HUES48 (cell line): ENCODE measurements at regions not wholly inside any gene's neighbourhood (a gene's known extent, or its start where the extent isn't known, plus 50 kb on each side); places are given as distances from the start of the nearest gene placed in this dataset.
"Not testable (repeated sequence)": the region's sequence is repeated elsewhere in the genome, so short reads cannot be mapped to it uniquely, and the experiment has no call there.

Experiments
- H3K27ac ChIP-seq: one replicate; pipeline ENCODE4 v1.7.0; 2013; ENCODE audit warnings: low read depth, low read length, inconsistent platforms
- H3K27me3 ChIP-seq: 2 replicates; pipeline ENCODE4 v1.6.1; 2013; ENCODE audit warnings: mild to moderate bottlenecking, low read length; ENCODE audit not compliant: control insufficient read depth, insufficient read depth
- H3K36me3 ChIP-seq: 2 replicates; pipeline ENCODE4 v1.6.1; 2013; ENCODE audit warnings: low read length; ENCODE audit not compliant: control insufficient read depth, insufficient read depth
- H3K4me1 ChIP-seq: 2 replicates; pipeline ENCODE4 v1.6.1; 2013; ENCODE audit warnings: mild to moderate bottlenecking, low read length; ENCODE audit not compliant: control insufficient read depth, insufficient read depth
- H3K4me3 ChIP-seq: 2 replicates; pipeline ENCODE4 v1.5.1; 2013; ENCODE audit warnings: mild to moderate bottlenecking, low read depth, low read length
- H3K9ac ChIP-seq: 2 replicates; pipeline ENCODE4 v1.6.1; 2013; ENCODE audit warnings: mild to moderate bottlenecking, low read depth, low read length, moderate library complexity
- H3K9me3 ChIP-seq: 2 replicates; pipeline ENCODE4 v1.6.1; 2013; ENCODE audit warnings: low read length; ENCODE audit not compliant: control insufficient read depth, insufficient read depth

DNA sequence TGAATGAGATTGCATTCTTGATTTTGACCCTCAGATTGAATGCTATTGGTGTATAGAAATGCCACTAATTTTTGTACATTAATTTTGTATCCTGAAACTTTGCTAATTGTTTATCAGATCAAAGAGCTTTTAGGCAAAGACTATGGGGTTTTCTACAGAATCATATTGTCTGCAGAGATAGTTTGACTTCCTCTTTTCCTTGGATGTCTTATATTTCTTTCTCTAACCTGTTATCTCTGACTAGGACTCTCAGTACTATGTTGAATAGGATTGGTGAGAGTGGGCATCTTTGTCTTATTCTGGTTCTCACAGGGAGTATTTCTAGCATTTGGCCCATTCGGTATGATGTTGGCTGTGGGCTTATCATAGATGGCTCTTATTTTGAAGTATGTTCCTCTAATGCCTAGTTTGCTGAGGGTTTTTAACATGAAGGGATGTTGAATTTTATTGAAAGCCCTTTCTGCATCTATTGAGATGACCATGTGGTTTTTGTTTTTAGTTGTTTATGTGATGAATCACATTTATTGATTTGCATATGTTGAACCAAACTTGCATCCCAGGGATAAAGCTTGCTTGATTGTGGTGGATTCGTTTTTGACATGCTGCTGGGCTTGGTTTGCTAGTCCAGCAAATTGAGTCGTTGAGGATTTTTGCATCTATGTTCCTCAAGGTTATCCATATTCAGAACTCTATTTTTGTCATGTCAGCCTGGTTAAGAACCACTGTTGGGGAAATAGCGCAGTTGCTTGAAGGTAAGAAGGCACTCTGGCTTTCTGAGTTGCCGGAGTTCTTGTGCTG, 85.8 kb upstream of the NOTCH2NLA start:
- not testable (repeated sequence) for H3K27me3 ChIP-seq, H3K4me3 ChIP-seq, H3K9ac ChIP-seq, H3K9me3 ChIP-seq, H3K36me3 ChIP-seq, H3K27ac ChIP-seq, H3K4me1 ChIP-seq

DNA sequence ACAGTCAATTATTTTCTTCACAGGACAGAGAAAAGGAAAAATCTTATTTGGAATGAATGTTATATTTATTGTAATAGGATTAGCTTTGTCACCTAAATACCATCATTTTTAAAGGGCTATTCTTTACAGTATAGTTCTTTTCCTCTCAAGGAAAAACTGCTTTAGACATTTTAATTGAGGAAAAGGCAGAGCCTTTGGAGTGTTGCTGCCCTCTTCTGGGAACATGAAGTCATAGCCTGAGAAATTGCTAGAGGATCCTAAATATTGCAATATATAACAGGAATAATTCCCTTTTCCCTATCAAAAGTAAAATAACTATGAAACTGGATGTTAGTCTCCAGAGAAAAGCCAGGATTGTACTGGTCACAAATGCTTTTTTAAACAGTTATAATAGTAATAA, 81.8 kb upstream of the NOTCH2NLA start:
- not testable (repeated sequence) for H3K4me1 ChIP-seq, H3K36me3 ChIP-seq, H3K4me3 ChIP-seq, H3K9me3 ChIP-seq, H3K9ac ChIP-seq, H3K27me3 ChIP-seq, H3K27ac ChIP-seq

DNA sequence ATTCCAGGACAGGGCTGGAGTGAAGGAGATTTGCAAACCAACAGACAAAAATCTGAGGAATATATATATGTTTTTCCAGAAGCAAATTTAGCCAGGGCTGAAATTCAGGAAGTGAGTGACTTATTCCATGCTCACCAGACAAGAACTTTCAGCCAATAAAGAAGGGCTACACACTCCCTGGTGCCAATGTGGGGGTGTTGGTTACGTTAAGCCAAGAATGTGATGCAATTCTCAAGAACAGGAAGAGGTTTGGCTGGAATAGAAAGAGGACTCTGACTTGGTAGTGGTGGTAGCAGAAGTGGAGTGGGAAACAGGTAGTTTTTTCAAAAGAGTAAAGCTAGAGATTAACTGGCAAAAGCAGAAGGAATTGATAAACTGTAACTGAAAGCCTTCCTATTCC, 80.6 kb upstream of the NOTCH2NLA start:
- not testable (repeated sequence) for H3K4me1 ChIP-seq, H3K27me3 ChIP-seq, H3K4me3 ChIP-seq, H3K9ac ChIP-seq, H3K36me3 ChIP-seq, H3K9me3 ChIP-seq, H3K27ac ChIP-seq

DNA sequence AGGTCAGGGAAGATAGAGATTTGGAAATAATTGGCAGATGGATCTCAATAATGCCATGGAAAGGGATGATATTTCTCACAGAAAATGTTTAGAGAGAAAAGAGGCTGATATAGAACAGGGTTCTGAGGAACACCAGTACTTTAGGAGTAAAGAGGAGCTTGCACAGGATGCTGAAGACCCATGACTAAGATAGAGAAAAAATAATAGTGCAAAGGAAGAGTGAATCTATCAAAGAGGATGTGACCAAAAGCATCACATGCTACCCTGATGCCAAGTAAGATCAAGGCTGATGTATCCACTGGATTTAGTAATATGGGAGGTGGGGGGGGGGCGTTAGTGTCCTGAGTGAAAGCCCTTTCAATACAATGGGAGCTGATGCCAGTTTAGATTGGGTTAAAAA, 80.1 kb upstream of the NOTCH2NLA start:
- not testable (repeated sequence) for H3K27ac ChIP-seq

DNA sequence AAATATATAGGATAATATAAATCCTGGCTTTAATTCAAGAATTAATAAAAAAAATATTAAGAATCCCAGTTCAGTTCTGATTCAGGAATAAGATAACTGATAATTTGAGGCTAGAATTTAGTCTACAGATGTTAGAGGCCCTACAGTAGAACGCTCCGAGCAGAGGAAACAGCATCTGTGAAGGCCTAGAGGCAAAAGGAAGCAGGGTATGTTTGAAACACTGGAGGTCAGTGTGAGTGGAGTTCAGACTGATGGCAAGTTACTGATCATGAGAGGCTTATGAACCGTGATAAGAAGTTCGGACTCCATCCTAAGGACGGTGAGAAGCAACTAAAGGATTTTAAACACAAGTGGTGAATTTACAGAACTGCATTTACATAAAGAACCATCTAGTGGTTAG, 79.3 kb upstream of the NOTCH2NLA start:
- not testable (repeated sequence) for H3K4me1 ChIP-seq, H3K9ac ChIP-seq, H3K27me3 ChIP-seq, H3K9me3 ChIP-seq, H3K27ac ChIP-seq, H3K36me3 ChIP-seq, H3K4me3 ChIP-seq

More for the DNA sequence above, 80.1 kb upstream of the NOTCH2NLA start:
- not testable (repeated sequence) for H3K4me1 ChIP-seq, H3K9me3 ChIP-seq, H3K9ac ChIP-seq, H3K27me3 ChIP-seq, H3K4me3 ChIP-seq, H3K36me3 ChIP-seq

DNA sequence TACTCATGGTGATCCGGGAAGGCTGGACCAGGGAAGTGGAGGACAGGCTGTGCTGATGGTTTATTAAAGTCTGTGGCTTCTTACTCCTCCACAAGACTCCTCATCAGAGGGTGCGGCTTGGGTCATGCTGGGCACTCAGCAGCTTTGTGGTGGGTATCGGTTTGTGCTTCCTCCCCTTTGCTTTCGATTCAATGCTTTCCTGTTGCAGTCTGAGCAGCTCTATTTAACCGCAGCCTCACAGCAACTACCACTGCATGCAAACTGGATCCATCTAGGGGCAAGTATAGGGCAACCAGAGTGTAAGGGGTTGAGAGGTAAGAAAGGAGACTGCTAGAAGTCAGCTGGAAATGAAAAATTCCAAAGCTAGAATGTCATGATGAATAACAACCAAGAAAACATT, 78.8 kb upstream of the NOTCH2NLA start:
- not testable (repeated sequence) for H3K9me3 ChIP-seq, H3K27ac ChIP-seq, H3K9ac ChIP-seq, H3K4me1 ChIP-seq, H3K36me3 ChIP-seq, H3K27me3 ChIP-seq, H3K4me3 ChIP-seq

DNA sequence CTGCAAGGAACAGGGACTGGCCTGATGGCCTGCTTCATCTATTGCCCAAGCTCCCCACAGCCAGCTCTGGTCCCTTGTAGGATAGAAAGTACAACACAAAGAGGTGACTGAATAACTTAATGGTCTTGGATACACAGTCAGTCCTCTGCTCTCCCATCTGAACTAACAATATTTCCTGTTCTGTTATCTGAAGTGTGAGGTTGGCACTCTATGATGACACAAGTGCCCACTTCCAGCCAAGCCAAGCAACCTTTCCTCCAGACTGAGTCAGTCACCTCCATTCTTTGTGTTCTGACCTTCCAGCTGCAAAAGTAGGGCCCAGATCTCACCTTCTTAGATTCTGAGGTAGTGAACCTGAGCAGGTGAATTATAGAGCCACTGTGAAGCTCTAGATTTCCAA, 77.8 kb upstream of the NOTCH2NLA start:
- not testable (repeated sequence) for H3K4me1 ChIP-seq, H3K27me3 ChIP-seq, H3K9ac ChIP-seq, H3K36me3 ChIP-seq, H3K4me3 ChIP-seq, H3K9me3 ChIP-seq, H3K27ac ChIP-seq

DNA sequence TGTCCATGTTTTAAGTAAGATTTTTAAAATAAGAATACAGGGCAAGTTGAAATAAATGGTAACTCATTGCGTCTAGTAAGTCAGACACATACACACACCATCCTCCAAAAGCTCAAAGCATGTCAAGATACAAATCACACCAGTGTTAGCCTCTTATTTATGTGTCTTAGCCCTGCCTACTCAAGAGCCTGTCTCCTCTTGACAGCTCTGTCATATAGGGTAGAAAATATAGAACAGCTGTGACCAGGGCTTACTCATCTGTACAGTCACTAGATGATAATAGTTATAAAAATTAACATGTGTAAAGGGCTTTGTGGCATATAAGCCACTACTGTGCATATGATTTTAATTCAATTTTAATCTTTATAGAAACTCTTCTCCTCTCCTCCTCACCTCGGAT, 76.6 kb upstream of the NOTCH2NLA start:
- H3K4me1 ChIP-seq, H3K36me3 ChIP-seq, H3K9me3 ChIP-seq, H3K4me3 ChIP-seq, H3K9ac ChIP-seq, H3K27ac ChIP-seq, H3K27me3 ChIP-seq: not testable (repeated sequence)

DNA sequence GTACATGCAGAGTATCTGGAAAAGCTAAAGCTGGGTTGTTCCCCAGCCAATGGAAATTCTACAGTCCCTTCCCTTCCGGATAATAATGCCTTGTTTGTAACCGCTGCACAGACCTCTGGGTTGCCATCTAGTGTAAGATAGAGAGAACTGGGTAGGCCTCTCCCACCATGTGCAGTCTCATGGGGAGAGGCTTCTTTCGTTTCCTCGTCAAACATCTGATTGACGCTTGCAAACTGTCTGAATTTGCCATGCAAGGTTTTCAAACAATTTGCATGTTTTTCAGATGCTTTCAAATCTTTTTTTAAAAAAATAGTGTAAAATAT, 69.7 kb upstream of the NOTCH2NLA start:
- H3K36me3 ChIP-seq, H3K4me3 ChIP-seq, H3K9me3 ChIP-seq, H3K9ac ChIP-seq, H3K4me1 ChIP-seq, H3K27ac ChIP-seq, H3K27me3 ChIP-seq: not testable (repeated sequence)

DNA sequence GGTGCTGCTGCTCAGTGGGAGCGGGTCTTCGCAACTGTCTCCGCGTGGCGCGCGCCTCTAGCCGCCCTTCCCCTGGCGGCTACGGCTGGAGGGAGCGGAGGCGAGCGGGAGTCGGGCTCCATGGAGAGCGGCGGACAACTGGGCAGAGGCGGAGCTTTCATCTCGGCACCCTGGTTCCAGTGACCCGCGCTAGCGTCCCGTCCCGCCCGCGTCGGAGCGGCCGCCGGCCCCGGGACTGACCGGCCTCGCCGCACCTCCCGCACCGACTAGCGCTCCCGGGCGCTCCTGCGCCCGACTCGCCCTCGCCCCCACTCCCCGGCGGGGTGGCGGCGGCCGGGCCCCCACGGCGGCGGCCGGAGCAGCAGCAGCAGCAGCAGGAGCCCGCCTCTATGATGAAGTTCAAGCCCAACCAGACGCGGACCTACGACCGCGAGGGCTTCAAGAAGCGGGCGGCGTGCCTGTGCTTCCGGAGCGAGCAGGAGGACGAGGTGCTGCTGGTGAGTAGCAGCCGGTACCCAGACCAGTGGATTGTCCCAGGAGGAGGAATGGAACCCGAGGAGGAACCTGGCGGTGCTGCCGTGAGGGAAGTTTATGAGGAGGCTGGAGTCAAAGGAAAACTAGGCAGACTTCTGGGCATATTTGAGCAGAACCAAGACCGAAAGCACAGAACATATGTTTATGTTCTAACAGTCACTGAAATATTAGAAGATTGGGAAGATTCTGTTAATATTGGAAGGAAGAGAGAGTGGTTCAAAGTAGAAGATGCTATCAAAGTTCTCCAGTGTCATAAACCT, 69.2 kb upstream of the NOTCH2NLA start:
- not testable (repeated sequence) for H3K27me3 ChIP-seq, H3K27ac ChIP-seq, H3K36me3 ChIP-seq, H3K9me3 ChIP-seq, H3K4me3 ChIP-seq, H3K9ac ChIP-seq, H3K4me1 ChIP-seq

DNA sequence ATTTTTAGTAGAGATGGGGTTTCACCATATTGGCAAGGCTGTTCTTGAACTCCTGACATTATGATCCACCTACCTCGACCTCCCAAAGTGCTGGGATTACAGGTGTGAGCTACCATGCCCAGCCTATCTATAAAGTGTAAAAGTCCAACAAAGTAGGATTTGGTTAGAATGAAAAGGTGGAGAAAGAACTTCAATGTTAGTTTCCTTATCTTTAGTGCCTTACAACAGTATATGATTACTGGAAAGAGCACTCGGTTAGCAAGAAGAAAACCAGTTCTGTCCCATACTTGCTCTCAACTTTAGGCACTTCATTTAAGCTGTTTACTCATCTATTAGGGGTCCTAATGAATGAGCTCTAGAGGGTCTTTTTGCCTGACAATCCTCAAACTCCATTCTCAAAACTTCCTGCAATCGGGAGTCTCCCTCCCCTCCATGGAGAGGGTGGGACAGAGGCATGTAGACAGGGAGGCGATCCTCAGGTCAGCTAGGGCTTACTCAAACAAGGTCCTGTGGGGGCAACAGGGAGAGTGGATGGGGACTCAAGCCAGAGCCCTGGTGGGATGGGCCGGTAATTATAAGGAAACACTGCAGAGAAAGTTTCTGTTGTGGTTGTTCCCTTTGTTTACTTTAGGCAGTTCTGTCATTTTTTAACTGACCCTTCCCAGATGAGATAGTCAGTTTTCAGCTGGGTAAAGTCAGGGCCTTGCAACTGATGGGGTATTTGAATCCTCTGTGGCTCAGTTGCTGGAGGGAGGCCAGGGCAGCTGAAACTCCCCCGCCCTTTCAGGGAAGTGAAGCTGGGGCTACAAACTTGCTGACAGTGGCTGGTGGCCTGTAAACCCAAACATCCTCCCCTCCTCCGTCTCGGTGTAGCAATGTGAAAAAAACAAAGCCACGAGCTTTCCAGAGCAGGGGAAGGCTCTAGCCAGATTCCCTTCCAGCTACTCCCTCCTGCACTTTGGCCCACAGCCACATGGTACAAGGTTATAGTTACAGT, 64.4 kb upstream of the NOTCH2NLA start:
- not testable (repeated sequence) for H3K36me3 ChIP-seq, H3K27me3 ChIP-seq, H3K9me3 ChIP-seq, H3K4me3 ChIP-seq, H3K9ac ChIP-seq, H3K4me1 ChIP-seq, H3K27ac ChIP-seq
